ENCODE measurements at regions not wholly inside any gene's neighbourhood (a gene's known extent, or its start where the extent isn't known, plus 50 kb on each side); places are given as distances from the start of the nearest gene placed in this dataset.

DNA sequence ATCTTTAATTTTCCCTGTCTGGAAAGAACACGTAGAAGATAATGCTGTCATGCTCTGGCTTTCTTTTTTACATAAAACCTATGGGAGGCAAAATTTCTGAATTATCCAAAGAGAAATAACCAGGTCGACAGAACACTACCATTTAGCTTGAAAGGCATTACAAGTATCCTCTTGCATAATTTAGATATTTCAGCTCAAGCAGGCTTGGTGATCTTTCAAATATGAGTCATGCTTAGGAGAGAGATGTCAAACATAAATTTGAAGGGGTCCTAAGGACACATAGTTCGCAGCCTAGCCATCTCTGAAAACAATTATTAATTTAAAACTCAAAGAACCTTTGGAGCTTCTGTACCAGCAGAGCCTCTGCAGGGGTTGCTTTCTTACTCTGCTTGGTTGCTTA lies 100.9 kb downstream of the FAS start:
- no peak overlapping the region for H3K9ac ChIP-seq (ENCODE audit: control insufficient read depth, extremely low read depth, insufficient read depth, low read length)
- no peaks in the 10 kb centered on the region for H3K36me3 ChIP-seq (ENCODE audit: control insufficient read depth in 2 of 2, extremely low read depth in 1 of 2, insufficient read depth in 2 of 2, low read length in 2 of 2)
- no peak for TF ChIP-seq EZH2 (IDR thresholded peaks at IDR 0.05; ENCODE audit: low read length)
- DNase-seq (ENCODE audit: low read depth, low spot score) (no peak), FAIRE-seq (no peak)
- no peak overlapping the region for H3K4me2 ChIP-seq (ENCODE audit: control insufficient read depth, extremely low read depth, insufficient read depth, low read depth, low read length)
- H3K27ac ChIP-seq (ENCODE audit: control insufficient read depth, insufficient read depth, low read length), result no peak overlapping the region
- dilution Hi-C loops (cut with MboI; ENCODE audit: extremely low pct_ligation_motif_present, low sequenced_read_pairs), result no loop called here
- H3K4me1 ChIP-seq (ENCODE audit: control insufficient read depth, extremely low read depth, insufficient read depth, low read length), result no peaks in the 10 kb centered on the region
- H3K27me3 ChIP-seq (ENCODE audit: control insufficient read depth, extremely low read depth, insufficient read depth, low read length), result no peaks in the 10 kb centered on the region
- H3K4me3 ChIP-seq (ENCODE audit: control insufficient read depth in 2 of 3, extremely low read depth in 1 of 3, insufficient read depth in 2 of 3, low read depth in 1 of 3, low read length in 3 of 3), result no peak overlapping the region
- no peaks in the 10 kb centered on the region for H3K9me1 ChIP-seq (ENCODE audit: control insufficient read depth, extremely low read depth, insufficient read depth, low read length)
- H3K9me3 ChIP-seq (ENCODE audit: control insufficient read depth, low read depth, low read length), result no peaks in the 10 kb centered on the region
- no peak overlapping the region for H2AFZ ChIP-seq (ENCODE audit: control insufficient read depth, low read length)
- H4K20me1 ChIP-seq (ENCODE audit: control insufficient read depth, extremely low read depth, insufficient read depth, low read length), result no peaks in the 10 kb centered on the region
- no peaks in the 10 kb centered on the region for H3K79me2 ChIP-seq (ENCODE audit: control insufficient read depth, insufficient read depth, low read length)

- DNase-seq (ENCODE audit: low read depth, low spot score), result no peak
- Histone ChIP-seq H3K9ac (ENCODE audit: control insufficient read depth, extremely low read depth, insufficient read depth, low read length) (no peak overlapping the region), H3K4me1 (ENCODE audit: control insufficient read depth, extremely low read depth, insufficient read depth, low read length) (no peaks in the 10 kb centered on the region), H3K9me3 (ENCODE audit: control insufficient read depth, low read depth, low read length) (no peaks in the 10 kb centered on the region), H4K20me1 (ENCODE audit: control insufficient read depth, extremely low read depth, insufficient read depth, low read length) (no peaks in the 10 kb centered on the region), H3K27me3 (ENCODE audit: control insufficient read depth, extremely low read depth, insufficient read depth, low read length) (no peaks in the 10 kb centered on the region), H3K4me2 (ENCODE audit: control insufficient read depth, extremely low read depth, insufficient read depth, low read depth, low read length) (no peak overlapping the region), H3K9me1 (ENCODE audit: control insufficient read depth, extremely low read depth, insufficient read depth, low read length) (no peaks in the 10 kb centered on the region), H3K79me2 (ENCODE audit: control insufficient read depth, insufficient read depth, low read length) (no peaks in the 10 kb centered on the region), H3K27ac (ENCODE audit: control insufficient read depth, insufficient read depth, low read length) (no peak overlapping the region), H3K4me3 (ENCODE audit: control insufficient read depth in 2 of 3, extremely low read depth in 1 of 3, insufficient read depth in 2 of 3, low read depth in 1 of 3, low read length in 3 of 3) (no peak overlapping the region), H2AFZ (ENCODE audit: control insufficient read depth, low read length) (no peak overlapping the region), H3K36me3 (ENCODE audit: control insufficient read depth in 2 of 2, extremely low read depth in 1 of 2, insufficient read depth in 2 of 2, low read length in 2 of 2) (no peaks in the 10 kb centered on the region)
- TF ChIP-seq EZH2 (IDR thresholded peaks at IDR 0.05; ENCODE audit: low read length) (no peak), CTCF (optimal IDR thresholded peaks at IDR 0.05 in 1 of 3, IDR thresholded peaks at IDR 0.05 in 1 of 3, conservative IDR thresholded peaks at IDR 0.05 in 1 of 3; ENCODE audit: extremely low read depth in 1 of 3, insufficient read depth in 2 of 3, low read length in 3 of 3) (no peak)
- dilution Hi-C loops (cut with MboI; ENCODE audit: extremely low pct_ligation_motif_present, low sequenced_read_pairs), result no loop called here
- no peak for FAIRE-seq
Observed at GRCh38 chr10:89090756-89091445, 100.3 kb downstream of the FAS start.
